Stimulated activated CD8-positive, alpha-beta memory T cell treated with anti-CD3 and anti-CD28 coated beads, Interleukin-15, amount 100 ng/mL, for 24 hours (primary cell): ENCODE measurements at regions not wholly inside any gene's neighbourhood (a gene's known extent, or its start where the extent isn't known, plus 50 kb on each side); places are given as distances from the start of the nearest gene placed in this dataset.

ENCODE experiments used
- DNase-seq: peaks from one replicate; pipeline ENCODE4 v3.0.0-alpha.2; 2020; ENCODE audit warnings: low read depth

GRCh38 chr9:117547904-117548303 lies 133.0 kb upstream of the ASTN2 start:
- no peak for DNase-seq

- DNase-seq: no peak
Measured at GRCh38 chr9:117546894-117547678, 132.2 kb upstream of the ASTN2 start.

- DNase-seq: no peak
Measured at GRCh38 chr9:117545846-117546245, 131.0 kb upstream of the ASTN2 start.

- no peak for DNase-seq
Measured at GRCh38 chr9:117543089-117543488, 128.2 kb upstream of the ASTN2 start.

- no peak for DNase-seq
Measured at GRCh38 chr9:117542021-117542420, 127.2 kb upstream of the ASTN2 start.

- no peak for DNase-seq
Measured at GRCh38 chr9:117541181-117541580, 126.3 kb upstream of the ASTN2 start.

DNA sequence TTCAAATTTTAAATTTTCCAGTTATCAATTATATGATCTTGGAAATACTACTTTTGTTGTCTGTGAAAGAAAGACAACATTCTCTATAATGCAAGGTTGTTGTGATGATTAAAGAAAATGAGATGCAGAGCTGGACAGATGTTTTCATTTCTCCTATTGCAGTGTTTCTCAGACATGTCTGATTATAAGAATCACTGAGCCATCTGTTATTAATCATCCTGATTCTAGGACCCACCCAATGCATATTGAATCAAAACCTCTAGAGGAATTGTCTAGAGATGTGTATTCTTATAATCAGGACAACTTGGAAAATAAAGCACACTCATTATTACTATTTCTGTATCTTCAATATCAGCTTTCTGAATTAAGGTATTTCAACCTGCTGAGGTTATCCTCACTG lies 121.1 kb upstream of the ASTN2 start:
- no peak for DNase-seq

- DNase-seq: no peak
Measured at GRCh38 chr9:117535434-117535833, 120.6 kb upstream of the ASTN2 start.

GRCh38 chr9:117528225-117528624 lies 113.4 kb upstream of the ASTN2 start:
- no peak for DNase-seq

- DNase-seq: no peak
Measured at GRCh38 chr9:117526674-117527073, 111.8 kb upstream of the ASTN2 start.

DNA sequence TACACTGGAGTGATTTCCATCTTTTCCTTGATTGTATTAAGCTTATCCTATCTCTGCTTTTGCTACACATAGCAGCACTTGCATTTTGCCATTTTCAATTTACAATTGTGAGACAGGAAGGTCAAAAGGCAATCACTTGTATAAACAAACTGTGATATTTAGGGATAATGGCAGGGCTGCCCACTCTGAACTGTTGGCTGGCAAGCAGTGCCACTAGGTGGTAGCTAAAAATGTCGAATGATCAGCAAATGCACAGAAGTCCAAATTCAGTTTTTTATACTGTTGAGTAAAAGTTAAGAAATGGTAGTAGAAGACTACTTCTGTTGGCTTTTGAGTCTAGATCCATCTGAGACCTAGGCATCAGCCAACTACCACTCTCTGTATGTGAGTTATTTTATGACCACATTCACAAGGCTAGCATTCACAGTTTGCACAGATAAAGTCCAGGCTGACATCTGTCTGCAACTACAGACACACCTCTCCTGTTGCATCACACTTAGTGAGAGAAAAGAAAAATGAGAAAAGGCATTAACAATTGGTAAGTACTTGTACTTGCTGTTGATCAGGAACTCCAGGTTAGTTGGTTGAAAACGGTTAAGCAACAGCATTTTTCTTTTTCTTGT lies 108.8 kb upstream of the ASTN2 start:
- DNase-seq: no peak

- no peak for DNase-seq
Measured at GRCh38 chr9:117521293-117521692, 106.4 kb upstream of the ASTN2 start.

GRCh38 chr9:117516676-117517632 lies 102.1 kb upstream of the ASTN2 start:
- no peak for DNase-seq

DNA sequence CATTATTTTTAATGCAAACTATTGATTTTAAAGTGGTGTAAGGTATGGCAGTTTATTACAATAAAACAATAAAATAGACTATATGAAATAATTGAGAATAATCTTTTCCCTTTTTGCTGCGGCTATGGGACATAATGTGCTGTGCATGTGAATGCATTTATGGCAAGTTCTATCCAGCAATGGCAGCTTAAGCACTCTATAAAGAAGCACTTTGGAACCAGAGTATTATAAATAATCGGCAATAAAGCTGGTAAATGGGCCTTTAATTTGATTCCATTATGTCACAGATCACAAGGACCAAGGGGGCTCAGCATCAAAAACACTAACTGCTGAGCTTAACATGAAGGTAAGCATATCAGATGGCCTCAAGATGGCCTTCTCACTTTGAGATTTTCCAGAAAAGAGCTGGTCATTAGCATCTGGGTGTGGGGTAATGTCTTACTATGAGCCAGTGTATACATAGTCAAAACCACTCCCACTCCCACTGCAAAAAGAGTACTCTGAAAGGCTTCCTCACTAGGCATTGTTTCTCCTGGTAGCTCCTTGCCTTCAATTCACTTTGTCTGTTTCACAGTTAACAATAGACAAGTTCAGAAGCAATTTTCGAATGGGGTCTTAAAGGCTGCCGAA lies 97.1 kb upstream of the ASTN2 start:
- DNase-seq: no peak

- no peak for DNase-seq
Measured at GRCh38 chr9:117496307-117496706, 81.5 kb upstream of the ASTN2 start.

- DNase-seq: no peak
Measured at GRCh38 chr9:117494401-117495090, 79.7 kb upstream of the ASTN2 start.

GRCh38 chr9:117492476-117492875 lies 77.6 kb upstream of the ASTN2 start:
- no peak for DNase-seq

GRCh38 chr9:117491491-117491890 lies 76.6 kb upstream of the ASTN2 start:
- no peak for DNase-seq

DNA sequence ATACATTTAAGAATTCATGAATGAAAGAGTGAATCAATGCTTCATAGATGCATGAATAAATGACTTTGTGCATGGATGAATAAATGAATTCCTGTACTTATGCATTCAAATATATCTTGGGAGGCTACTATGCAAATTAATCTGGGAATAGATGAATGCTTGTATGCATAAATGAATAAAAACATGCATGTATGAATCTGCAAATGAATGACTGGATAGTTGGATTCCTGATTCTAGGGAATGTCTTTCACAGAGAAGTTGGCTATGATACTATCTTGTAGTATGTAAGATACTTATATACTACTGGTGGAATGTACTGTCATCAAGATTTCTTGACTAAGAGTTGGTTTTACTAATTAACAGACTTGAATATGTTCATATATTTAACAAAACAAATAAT lies 75.3 kb upstream of the ASTN2 start:
- no peak for DNase-seq

DNA sequence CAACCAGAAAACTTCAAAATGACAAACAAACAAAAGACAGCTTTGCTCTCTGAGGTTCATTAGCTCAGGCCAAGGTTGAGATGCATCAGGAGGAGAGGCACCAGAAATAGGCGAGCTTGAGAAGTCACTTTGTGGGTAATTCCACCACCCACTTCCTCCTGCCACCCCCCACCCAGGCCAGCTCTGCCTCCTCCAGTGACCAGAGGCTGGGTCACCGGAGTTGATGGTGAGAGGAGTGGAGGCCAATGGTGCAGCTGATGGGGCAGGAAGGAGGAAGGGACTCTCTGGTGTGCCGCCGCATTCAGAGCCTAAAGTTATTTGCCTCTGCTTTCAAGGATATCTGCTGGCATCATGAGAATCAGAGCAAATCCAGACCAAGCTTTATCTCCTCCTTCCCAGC lies 73.8 kb upstream of the ASTN2 start:
- DNase-seq: no peak

GRCh38 chr9:117487555-117488175 lies 72.8 kb upstream of the ASTN2 start:
- DNase-seq: peak; percentile 12
